Body of pancreas (tissue), 4 donors: ENCODE measurements at regions not wholly inside any gene's neighbourhood (a gene's known extent, or its start where the extent isn't known, plus 50 kb on each side); places are given as distances from the start of the nearest gene placed in this dataset.

ENCODE experiments used
- ATAC-seq: fragments of 150-250 bp; one replicate; pipeline ENCODE4 v1.9.1; 2016
- DNase-seq, 4 donors: peaks; one replicate each; pipeline ENCODE4 v3.0.0-alpha.2; 2019
- H3K27ac ChIP-seq, 4 donors: fragments of 200-600 bp; sonication (generic); 1 replicate in 3 of 4; 2 replicates in 1 of 4; pipeline versions ENCODE4 v1.5.1 to v1.6.1; 2016 to 2019; ENCODE audit warnings: mild to moderate bottlenecking in 1 of 4, mixed read lengths in 1 of 4, moderate library complexity in 1 of 4
- H3K27me3 ChIP-seq, 2 donors: fragments of 200-600 bp; sonication (generic); one replicate each; pipeline ENCODE4 v1.6.0; 2016; ENCODE audit warnings: mild to moderate bottlenecking in 1 of 2
- H3K36me3 ChIP-seq, 2 donors: fragments of 200-600 bp; sonication (generic); replicated peaks in 1 of 2; 2 replicates each; pipeline ENCODE4 v1.5.1; 2016; ENCODE audit warnings: low read depth in 2 of 2; ENCODE audit not compliant: insufficient read depth in 1 of 2
- H3K4me1 ChIP-seq: fragments of 200-600 bp; sonication (generic); one replicate; pipeline ENCODE4 v1.6.0; 2016
- H3K4me3 ChIP-seq, 2 donors: fragments of 200-600 bp; sonication (generic); 1 replicate in 1 of 2; 2 replicates in 1 of 2; pipeline ENCODE4 v1.5.1; 2016 to 2019
- H3K9me3 ChIP-seq, 3 donors: fragments of 200-600 bp; sonication (generic); 1 replicate in 2 of 3; 2 replicates in 1 of 3; pipeline ENCODE4 v1.5.1; 2016
- POLR2A ChIP-seq, 3 donors: fragments of 450-650 bp; IDR thresholded peaks; one replicate each; pipeline ENCODE4 v1.6.1; 2016; ENCODE audit warnings: antibody characterized with exemption in 3 of 3, mild to moderate bottlenecking in 2 of 3
- WGBS, 2 donors: methylation state at CpG; one replicate each; pipeline ENCODE4 v1.1.5; 2017; 5-methylcytosine and 5-hydroxymethylcytosine counted together
- intact Hi-C: fragments of 100-400 bp; cut with DNase I; formaldehyde crosslinking; loops from one replicate; pipeline ENCODE4 v1.15.1; 2023
- TF ChIP-seq, protein P1 (sequence below), 7 experiments: fragments of 450-650 bp in 4 of 7; fragments of 200-600 bp in 3 of 7; sonication (generic) in 3 of 7; IDR thresholded peaks; one replicate each; pipeline ENCODE4 v1.5.1; 2016 to 2019; ENCODE audit warnings: antibody characterized with exemption in 7 of 7

DNA sequence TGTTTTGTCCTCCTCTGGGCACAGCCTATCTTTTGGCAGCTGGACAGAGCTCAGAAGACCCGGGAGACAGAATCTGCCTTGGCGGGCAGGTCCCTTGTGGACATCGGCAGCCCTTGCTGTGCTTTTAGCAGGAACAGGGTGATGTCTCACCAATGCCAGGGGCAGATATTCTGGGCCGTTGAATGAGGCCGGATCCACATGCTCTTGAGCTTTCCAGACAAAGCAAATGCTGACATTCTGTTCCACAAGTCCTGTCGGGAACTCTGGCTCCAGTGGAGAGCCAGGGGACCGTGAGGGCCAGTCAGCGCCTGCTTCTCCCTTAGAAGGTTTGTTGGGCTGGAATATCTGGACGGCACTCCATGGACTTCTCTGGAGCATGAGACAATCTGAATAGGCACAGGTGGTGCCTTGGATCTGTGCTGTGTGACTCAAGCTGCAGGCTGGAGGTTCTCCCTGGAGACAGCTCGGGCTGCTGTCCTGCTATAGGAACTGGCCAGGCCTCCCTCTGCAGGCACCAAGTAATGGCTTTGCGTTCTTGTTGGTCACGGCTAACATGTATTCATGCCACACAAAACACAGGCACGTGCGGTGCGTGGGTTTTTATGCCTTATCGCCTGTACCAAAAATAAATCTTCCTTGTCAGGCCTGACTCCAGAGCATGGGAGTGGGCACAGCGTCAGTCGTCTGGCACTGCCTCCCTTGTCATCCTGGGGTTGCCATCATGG, 80.3 kb downstream of the GADD45G start:
- no peaks in the 10 kb centered on the region for H3K27me3 ChIP-seq
- H3K4me3 ChIP-seq, result no peak overlapping the region
- H3K36me3 ChIP-seq, result no peaks in the 10 kb centered on the region
- H3K27ac ChIP-seq, result peak overlapping the region; percentile 74 to 95 (median 92)
- DNase-seq (peak; percentile 81 to 92 (median 90)), ATAC-seq (peak; percentile 86)
- peaks cover 71% of the 10 kb centered on the region for H3K4me1 ChIP-seq
- intact Hi-C loops, result no loop called here
- TF ChIP-seq, protein P1, sequence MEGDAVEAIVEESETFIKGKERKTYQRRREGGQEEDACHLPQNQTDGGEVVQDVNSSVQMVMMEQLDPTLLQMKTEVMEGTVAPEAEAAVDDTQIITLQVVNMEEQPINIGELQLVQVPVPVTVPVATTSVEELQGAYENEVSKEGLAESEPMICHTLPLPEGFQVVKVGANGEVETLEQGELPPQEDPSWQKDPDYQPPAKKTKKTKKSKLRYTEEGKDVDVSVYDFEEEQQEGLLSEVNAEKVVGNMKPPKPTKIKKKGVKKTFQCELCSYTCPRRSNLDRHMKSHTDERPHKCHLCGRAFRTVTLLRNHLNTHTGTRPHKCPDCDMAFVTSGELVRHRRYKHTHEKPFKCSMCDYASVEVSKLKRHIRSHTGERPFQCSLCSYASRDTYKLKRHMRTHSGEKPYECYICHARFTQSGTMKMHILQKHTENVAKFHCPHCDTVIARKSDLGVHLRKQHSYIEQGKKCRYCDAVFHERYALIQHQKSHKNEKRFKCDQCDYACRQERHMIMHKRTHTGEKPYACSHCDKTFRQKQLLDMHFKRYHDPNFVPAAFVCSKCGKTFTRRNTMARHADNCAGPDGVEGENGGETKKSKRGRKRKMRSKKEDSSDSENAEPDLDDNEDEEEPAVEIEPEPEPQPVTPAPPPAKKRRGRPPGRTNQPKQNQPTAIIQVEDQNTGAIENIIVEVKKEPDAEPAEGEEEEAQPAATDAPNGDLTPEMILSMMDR (IDR thresholded peaks at IDR 0.05), result peak in 1 of 7 experiments; percentile 16
- TF ChIP-seq POLR2A (IDR thresholded peaks at IDR 0.05), result peak in 2 of 3 donors; percentile 68 to 69
- 29 to 41% methylated on average over 10 to 18 of the region's 18 CpGs for WGBS, 2 donors
- no peaks in the 10 kb centered on the region for H3K9me3 ChIP-seq

DNA sequence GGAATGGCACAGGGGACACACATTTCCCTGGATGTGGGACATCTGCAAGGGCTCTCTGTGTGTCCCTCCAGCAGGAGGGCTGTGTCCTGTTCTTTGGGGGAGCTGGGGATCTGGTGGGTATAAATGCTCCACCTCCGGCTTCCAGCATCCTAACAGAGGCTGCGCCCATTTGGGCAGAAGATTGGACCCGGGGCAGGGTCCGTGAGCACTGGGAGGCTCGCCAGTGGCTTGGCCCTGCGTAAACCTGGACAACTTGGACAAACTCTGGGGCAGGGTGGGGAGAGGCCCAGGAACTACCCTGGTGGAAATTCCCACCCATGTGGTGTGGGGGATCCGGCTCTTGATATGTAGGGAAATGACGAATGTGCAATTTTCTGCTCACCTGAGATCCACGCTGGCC, 80.9 kb downstream of the GADD45G start:
- no peak for ATAC-seq
- H3K27ac ChIP-seq, result peak overlapping the region; percentile 74 to 95 (median 92)
- H3K27me3 ChIP-seq, result no peaks in the 10 kb centered on the region
- DNase-seq, result no peak
- intact Hi-C loops, result no loop called here
- 56 to 71% methylated on average over 7 to 8 of the region's 9 CpGs for WGBS, 2 donors
- no peaks in the 10 kb centered on the region for H3K36me3 ChIP-seq
- no peak overlapping the region for H3K4me3 ChIP-seq
- TF ChIP-seq, protein P1 (IDR thresholded peaks at IDR 0.05), result no peak
- no peak for TF ChIP-seq POLR2A (IDR thresholded peaks at IDR 0.05)
- peaks cover 71% of the 10 kb centered on the region for H3K4me1 ChIP-seq
- no peaks in the 10 kb centered on the region for H3K9me3 ChIP-seq

DNA sequence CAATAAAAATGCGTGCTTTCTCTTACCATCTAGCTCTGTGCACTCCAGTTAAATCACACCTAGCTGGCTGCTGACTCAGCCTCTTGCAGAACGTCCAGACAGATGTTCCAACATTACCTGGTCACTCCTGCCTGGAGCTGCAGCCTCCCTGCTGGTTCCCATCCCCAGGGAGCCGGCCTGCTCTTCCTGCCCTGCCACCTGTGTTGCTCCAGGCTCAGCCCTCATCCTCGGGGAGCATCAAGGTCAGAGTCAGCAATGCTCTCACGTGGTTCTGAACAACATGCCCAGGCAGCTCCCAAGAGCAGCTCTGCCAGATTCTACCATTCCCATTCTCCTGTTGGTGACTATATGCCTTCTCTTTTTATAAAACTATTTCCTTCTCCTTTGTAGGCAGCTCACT, 81.3 kb downstream of the GADD45G start:
- ATAC-seq (peak; percentile 62), DNase-seq (peak; percentile 72 to 90 (median 82))
- Histone ChIP-seq H3K4me3 (no peak overlapping the region), H3K9me3 (no peaks in the 10 kb centered on the region), H3K36me3 (no peaks in the 10 kb centered on the region), H3K27ac (peak overlapping the region; percentile 74 to 95 (median 92)), H3K27me3 (no peaks in the 10 kb centered on the region), H3K4me1 (peaks cover 71% of the 10 kb centered on the region)
- intact Hi-C loops, result no loop called here
- TF ChIP-seq, protein P1 (IDR thresholded peaks at IDR 0.05), result peak in 1 of 7 experiments; percentile 14
- TF ChIP-seq POLR2A (IDR thresholded peaks at IDR 0.05), result peak in 2 of 3 donors; percentile 10 to 30
- WGBS, 2 donors, result 20 to 27% methylated on average over 5 of the region's 5 CpGs

DNA sequence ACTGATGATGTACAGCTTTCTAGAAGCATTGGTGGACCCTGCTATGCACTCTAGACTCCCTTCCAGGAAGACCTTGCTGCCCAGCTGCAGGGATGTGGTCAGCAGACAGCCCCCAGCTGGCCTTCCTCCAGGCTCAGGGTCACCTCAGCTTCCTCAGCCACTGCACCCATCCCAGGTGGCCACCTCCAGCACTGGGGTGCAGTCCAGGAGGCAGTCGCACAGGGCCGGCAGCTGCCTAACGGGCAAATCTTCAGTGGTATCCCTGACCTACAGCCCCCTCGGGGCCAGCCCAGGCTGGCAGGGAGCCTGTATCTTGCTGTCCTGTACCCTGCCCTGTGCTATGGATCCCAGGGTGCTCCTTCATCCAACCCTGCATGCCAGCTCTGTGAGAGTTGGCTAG, 81.8 kb downstream of the GADD45G start:
- Histone ChIP-seq H3K27me3 (no peaks in the 10 kb centered on the region), H3K27ac (peak overlapping the region; percentile 74 to 95 (median 92)), H3K4me1 (peaks cover 70% of the 10 kb centered on the region), H3K9me3 (no peaks in the 10 kb centered on the region), H3K4me3 (no peak overlapping the region), H3K36me3 (no peaks in the 10 kb centered on the region)
- intact Hi-C loops, result no loop called here
- TF ChIP-seq, protein P1 (IDR thresholded peaks at IDR 0.05), result no peak
- TF ChIP-seq POLR2A (IDR thresholded peaks at IDR 0.05), result no peak
- DNase-seq (no peak), ATAC-seq (no peak)
- 89% methylated on average over 4 of the region's 4 CpGs; no CpG with 5 or more reads in 1 of the 2 donors for WGBS, 2 donors

DNA sequence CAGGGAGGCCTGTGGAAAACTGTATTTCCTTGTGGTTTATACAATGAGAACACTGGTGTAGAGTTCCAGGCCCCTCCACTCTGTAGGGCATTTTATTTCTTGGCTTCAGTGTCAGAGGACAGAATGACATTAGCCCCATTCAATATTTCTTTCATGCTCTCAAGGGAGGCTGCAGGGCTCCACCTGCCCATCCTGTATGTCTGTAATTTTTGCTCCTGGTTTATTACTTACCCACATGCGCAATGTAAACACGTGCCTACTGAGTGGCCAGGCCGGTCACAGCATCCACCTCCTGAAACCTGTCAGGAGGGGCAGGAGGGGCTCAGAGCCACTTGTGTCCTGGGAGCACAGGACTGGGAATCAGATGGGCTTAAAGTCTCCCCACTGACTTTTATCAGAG, 82.4 kb downstream of the GADD45G start:
- 79 to 87% methylated on average over 3 of the region's 3 CpGs for WGBS, 2 donors
- no peak overlapping the region for H3K4me3 ChIP-seq
- TF ChIP-seq, protein P1 (IDR thresholded peaks at IDR 0.05), result no peak
- no peak for TF ChIP-seq POLR2A (IDR thresholded peaks at IDR 0.05)

More for the DNA sequence above, 82.4 kb downstream of the GADD45G start:
- intact Hi-C loops, result no loop called here
- Histone ChIP-seq H3K4me1 (peaks cover 64% of the 10 kb centered on the region), H3K27me3 (no peaks in the 10 kb centered on the region), H3K36me3 (no peaks in the 10 kb centered on the region), H3K27ac (peak overlapping the region; percentile 74 to 95 (median 92)), H3K9me3 (no peaks in the 10 kb centered on the region)
- DNase-seq, result no peak
- no peak for ATAC-seq
